Nephron progenitor cell (in vitro differentiated cells): ENCODE measurements at regions not wholly inside any gene's neighbourhood (a gene's known extent, or its start where the extent isn't known, plus 50 kb on each side); places are given as distances from the start of the nearest gene placed in this dataset.

Experiments
- DNase-seq: peaks from one replicate; pipeline ENCODE4 v3.0.0; 2021
- H3K27ac Mint-ChIP-seq: 2 replicates; pipeline ENCODE4 v1.8.0; 2021; ENCODE audit warnings: mild to moderate bottlenecking, moderate library complexity, mixed read lengths
- H3K27me3 Mint-ChIP-seq: 2 replicates; pipeline ENCODE4 v1.8.0; 2021; ENCODE audit warnings: mild to moderate bottlenecking, low read depth, mixed read lengths; ENCODE audit not compliant: poor library complexity
- H3K36me3 Mint-ChIP-seq: 2 replicates; pipeline ENCODE4 v1.8.0; 2021; ENCODE audit warnings: low read depth, mixed read lengths
- H3K4me1 Mint-ChIP-seq: 2 replicates; pipeline ENCODE4 v1.8.0; 2021; ENCODE audit warnings: mixed read lengths
- H3K4me3 Mint-ChIP-seq: 2 replicates; pipeline ENCODE4 v1.8.0; 2021; ENCODE audit warnings: mild to moderate bottlenecking, moderate library complexity, mixed read lengths
- H3K9me3 Mint-ChIP-seq: 2 replicates; pipeline ENCODE4 v1.8.0; 2021; ENCODE audit warnings: mild to moderate bottlenecking, moderate library complexity, mixed read lengths
- CTCF ChIP-seq: fragments of 200-600 bp; sonication (generic); IDR thresholded peaks from 2 replicates; pipeline ENCODE4 v1.5.0; 2021; ENCODE audit warnings: antibody characterized with exemption

DNA sequence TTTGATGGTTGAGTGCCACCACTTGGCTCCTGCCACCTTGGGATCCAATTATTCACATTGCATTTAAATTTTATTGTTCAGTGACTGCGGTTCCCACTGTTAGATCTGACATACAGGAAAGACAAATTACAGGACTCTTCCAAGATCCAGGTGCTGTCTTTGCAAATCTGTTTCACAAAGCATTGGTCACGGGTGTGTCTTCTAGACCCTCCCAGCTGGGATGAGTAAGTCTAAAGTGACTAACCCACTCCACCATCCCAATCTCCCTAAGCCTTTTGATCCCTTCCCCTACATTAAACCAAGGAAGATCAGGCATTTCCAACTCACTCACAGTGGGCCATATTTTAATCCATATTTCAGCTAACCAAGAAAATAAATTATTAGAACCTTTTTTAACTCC is 1016.3 kb upstream of the CTNND2 start:
- no peak overlapping the region for H3K27ac Mint-ChIP-seq

GRCh38 chr5:12911156-12911555 is 1006.9 kb upstream of the CTNND2 start:
- H3K9me3 Mint-ChIP-seq = no peaks in the 10 kb centered on the region

More for the DNA sequence above, 1016.3 kb upstream of the CTNND2 start:
- Mint-ChIP-seq H3K4me1 (no peaks in the 10 kb centered on the region), H3K36me3 (no peaks in the 10 kb centered on the region), H3K27me3 (no peaks in the 10 kb centered on the region), H3K4me3 (no peak overlapping the region), H3K9me3 (peaks cover 3% of the 10 kb centered on the region)
- DNase-seq = no peak
- no peak for TF ChIP-seq CTCF

DNA sequence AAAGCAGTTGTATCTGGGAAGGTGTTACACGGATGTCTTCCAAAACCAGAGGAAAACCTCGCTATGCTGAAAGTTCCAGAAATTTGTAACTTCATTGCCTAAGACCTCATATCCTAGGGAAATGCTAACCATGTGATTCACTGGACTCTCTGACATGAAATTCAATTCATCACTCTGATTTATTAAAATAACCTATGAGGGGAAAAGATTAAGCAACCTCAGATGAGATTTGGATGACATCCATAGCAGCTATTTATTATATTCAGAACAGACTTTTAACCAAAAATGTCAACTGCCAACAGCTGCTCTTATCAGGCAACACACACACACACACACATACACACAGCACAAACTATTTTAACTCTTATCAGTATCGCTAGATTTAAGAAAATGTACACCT is 1006.4 kb upstream of the CTNND2 start:
- no peaks in the 10 kb centered on the region for H3K36me3 Mint-ChIP-seq
- no peak for DNase-seq
- H3K27me3 Mint-ChIP-seq = no peaks in the 10 kb centered on the region
- no peaks in the 10 kb centered on the region for H3K4me1 Mint-ChIP-seq
- no peak overlapping the region for H3K27ac Mint-ChIP-seq
- no peak overlapping the region for H3K4me3 Mint-ChIP-seq
- TF ChIP-seq CTCF = no peak
- no peaks in the 10 kb centered on the region for H3K9me3 Mint-ChIP-seq

More at GRCh38 chr5:12911156-12911555, 1006.9 kb upstream of the CTNND2 start:
- Mint-ChIP-seq H3K4me3 (no peak overlapping the region), H3K36me3 (no peaks in the 10 kb centered on the region), H3K27ac (no peak overlapping the region), H3K4me1 (no peaks in the 10 kb centered on the region), H3K27me3 (no peaks in the 10 kb centered on the region)
- no peak for TF ChIP-seq CTCF
- DNase-seq = no peak

- Mint-ChIP-seq H3K9me3 (no peaks in the 10 kb centered on the region), H3K4me1 (no peaks in the 10 kb centered on the region), H3K4me3 (no peak overlapping the region), H3K27ac (no peak overlapping the region), H3K27me3 (no peaks in the 10 kb centered on the region), H3K36me3 (no peaks in the 10 kb centered on the region)
- DNase-seq = no peak
- TF ChIP-seq CTCF = no peak
Measured at GRCh38 chr5:12902611-12903010, 998.4 kb upstream of the CTNND2 start.

DNA sequence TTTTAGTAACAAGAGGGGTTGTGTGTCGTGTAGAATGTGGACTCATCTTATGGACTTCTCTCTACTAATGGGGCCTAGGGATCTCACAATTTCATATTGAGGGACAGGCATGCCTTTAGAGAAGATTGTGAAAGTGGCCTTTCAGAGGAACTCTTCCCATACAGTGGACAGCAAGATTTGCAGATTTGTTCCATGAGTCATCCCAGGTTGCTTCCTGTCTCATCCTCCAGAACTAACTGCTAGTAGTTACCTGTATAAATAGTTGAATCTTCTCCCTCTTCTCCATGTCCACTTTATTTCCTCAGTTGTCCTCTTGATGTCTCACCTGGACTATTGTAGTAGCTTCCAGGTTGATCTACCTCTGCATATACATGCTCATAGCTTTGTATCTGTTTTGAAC is 997.5 kb upstream of the CTNND2 start:
- H3K36me3 Mint-ChIP-seq = no peaks in the 10 kb centered on the region
- no peak for DNase-seq
- H3K4me1 Mint-ChIP-seq = no peaks in the 10 kb centered on the region
- TF ChIP-seq CTCF = no peak
- H3K9me3 Mint-ChIP-seq = no peaks in the 10 kb centered on the region
- H3K27me3 Mint-ChIP-seq = no peaks in the 10 kb centered on the region
- no peak overlapping the region for H3K27ac Mint-ChIP-seq
- H3K4me3 Mint-ChIP-seq = no peak overlapping the region

DNA sequence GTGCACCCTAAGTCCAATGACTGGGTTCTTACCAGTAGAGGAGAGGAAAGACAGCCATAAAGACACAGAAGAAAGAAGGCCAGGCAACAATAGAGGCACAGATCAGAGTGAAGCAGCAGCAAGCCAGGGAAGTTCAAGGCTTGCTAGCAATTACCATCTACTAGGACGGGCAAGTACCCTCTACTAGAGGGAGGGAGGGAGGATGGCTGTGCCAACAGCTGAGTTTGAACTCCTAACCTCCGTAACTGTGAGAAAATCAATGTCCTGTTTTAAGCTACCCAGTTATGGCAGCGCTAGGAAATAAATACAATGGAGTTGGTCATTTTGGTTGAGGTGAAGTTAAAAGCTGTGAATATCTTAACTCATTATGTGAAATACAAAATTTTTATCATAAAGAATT is 991.8 kb upstream of the CTNND2 start:
- Mint-ChIP-seq H3K4me3 (no peak overlapping the region), H3K9me3 (no peaks in the 10 kb centered on the region), H3K27ac (no peak overlapping the region), H3K4me1 (no peaks in the 10 kb centered on the region), H3K27me3 (no peaks in the 10 kb centered on the region), H3K36me3 (no peaks in the 10 kb centered on the region)
- no peak for DNase-seq
- TF ChIP-seq CTCF = no peak
